ENCODE measurements at regions not wholly inside any gene's neighbourhood (a gene's known extent, or its start where the extent isn't known, plus 50 kb on each side); places are given as distances from the start of the nearest gene placed in this dataset.
"Not testable (repeated sequence)": the region's sequence is repeated elsewhere in the genome, so short reads cannot be mapped to it uniquely, and the experiment has no call there.

DNA sequence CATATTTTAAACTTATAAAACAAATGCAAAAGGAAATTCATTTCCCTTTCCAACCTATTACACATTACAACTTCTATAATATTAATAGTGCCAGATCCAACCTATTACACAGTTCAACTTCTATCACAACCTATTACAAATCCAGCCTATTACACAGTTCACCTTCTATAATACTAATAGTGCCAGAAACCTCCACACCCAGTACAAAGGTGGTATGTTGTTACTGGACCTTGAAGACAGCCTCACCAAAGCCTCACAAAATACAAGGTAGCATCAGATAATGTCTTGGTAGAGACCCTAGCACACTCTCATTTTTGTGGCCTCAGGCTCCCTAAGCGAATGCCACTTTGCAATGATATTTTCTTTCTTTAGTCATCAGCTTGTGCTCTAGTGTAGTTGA, 68.7 kb upstream of the PELI2 start:
- DNase-seq (ENCODE audit: low spot score) = no peak

- DNase-seq (ENCODE audit: low spot score) = no peak
These were observed 62.7 kb upstream of the PELI2 start for GRCh38 chr14:56055511-56055910.

GRCh38 chr14:56056031-56056430, 62.2 kb upstream of the PELI2 start:
- no peak for DNase-seq (ENCODE audit: low spot score)

DNA sequence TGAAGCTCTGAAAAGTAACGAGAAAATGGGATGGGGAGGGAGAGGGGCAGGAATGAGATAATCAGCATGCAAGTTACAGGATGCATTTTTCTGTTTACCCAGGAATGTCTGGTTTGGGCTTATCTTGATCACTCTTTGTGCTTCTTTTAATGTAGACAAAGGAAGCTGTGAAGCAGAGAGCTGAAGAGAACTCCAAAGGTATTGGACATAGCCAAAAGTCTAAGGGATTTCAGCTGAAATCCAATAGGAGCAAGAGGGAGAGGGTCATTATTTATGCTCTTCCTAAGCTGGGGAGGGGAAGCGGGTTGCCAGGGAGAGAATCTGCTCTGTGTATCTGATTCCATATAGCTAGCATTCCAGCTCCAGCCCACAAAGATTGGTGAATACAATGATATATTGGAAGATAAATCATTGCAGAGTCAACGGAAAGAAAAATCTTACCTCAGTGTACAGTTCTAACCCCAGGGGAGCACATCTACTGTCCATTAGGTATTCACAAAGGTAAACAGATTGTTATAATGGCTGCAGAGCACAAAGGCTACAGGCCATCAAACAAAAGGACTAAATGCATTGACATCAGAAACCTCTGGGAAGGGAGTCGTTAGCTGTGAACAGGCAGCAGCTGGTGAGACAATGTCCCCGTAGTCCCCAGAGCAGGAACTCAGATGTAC, 61.0 kb upstream of the PELI2 start:
- no peak for DNase-seq (ENCODE audit: low spot score)

GRCh38 chr14:56057767-56058166, 60.4 kb upstream of the PELI2 start:
- DNase-seq (ENCODE audit: low spot score) = no peak

DNA sequence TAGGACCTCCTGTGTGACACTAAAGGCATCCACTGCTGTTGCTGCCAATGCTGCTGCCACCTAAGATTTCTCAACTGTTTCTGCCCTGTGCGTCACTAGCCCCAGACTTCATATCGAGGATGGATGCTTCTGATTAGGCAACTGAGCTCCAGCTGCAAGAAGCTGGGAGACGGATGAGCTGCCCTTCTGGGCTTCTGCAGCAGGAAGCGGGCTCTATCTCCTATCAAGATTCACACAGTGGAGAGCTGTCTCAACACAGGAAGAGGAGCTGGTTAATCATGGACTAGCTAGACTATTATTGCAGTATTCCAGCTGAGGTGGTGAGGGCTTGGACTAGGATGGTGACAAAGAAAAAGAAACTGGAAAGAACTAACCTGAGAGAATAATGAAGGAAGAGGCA, 59.2 kb upstream of the PELI2 start:
- no peak for DNase-seq (ENCODE audit: low spot score)

DNA sequence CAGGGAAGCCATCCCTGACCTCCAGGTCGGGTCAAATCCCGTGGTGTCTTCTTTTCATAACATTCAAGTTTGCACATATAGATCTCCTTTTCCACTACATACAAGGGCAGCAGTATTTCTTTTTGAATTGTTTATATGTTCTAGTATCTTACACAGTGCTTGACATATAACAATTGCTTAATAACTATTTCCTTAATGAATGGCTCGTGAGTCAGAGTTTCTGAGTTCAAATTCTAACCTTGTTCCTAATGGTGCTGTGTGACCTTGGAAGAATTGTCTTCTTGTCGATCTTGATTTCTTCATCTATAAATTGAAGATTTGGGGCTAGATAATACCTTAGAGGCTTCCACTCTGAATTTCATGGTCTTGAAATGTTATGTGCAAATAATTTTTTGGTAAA, 57.2 kb upstream of the PELI2 start:
- DNase-seq (ENCODE audit: low spot score) = no peak

DNA sequence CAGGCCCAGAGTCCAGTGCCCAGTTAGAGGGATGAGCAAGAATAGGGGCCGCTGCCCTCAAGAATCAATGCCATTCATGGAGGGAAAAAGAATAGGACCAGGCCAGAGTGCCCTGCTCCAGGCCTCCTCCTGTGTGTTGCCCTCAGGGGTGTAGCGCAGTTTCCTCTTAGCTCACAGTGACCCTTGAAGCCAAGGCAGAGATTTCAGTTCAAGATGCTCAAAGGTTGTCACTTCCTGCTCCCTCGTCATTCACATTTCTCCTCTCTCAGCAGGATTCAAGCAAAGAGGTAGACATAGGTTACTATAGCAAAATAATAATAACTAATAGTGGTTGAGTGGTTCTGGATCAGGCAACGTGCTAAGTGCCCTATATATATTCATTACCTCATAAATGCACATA, 55.1 kb upstream of the PELI2 start:
- DNase-seq (ENCODE audit: low spot score) = no peak

DNA sequence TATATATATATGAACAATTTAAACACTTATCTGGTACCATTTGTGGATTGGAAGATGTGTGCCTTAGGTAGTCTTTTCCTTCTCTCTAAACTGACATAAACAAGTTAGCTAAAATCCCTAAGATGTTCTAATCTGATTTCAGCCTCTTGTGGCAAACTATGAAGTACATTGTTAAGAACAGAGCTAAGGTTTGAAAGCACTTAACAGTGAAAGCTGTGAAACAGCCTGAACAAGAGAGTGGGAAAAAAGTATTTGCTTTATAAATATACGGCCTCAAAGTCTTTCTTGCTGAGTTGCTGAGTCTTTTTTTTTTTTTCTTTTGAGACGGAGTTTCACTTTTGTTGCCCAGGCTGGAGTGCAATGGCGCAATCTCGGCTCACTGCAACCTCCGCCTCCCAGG, 53.7 kb upstream of the PELI2 start:
- no peak for DNase-seq (ENCODE audit: low spot score)

DNA sequence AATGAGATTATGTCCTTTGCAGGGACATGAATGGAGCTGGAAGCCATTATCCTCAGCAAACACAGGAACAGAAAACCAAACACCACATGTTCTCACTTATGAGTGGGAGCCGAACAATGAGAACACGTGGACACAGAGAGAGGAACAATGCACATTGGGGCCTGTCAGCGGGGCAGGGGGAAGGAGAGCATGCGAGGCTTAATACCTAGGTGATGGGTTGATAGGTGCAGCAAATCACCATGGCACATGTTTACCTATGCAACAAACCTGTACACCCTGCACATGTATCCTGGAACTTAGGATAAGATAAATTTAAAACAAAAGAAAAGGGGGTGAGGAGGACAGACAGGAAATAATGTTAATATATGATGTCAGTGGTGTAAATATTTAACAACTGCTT, 53.0 kb upstream of the PELI2 start:
- DNase-seq (ENCODE audit: low spot score) = not testable (repeated sequence)

GRCh38 chr14:56065621-56066290, 52.5 kb upstream of the PELI2 start:
- no peak for DNase-seq (ENCODE audit: low spot score)

All from germinal center (tissue), 1 donor.